HCT116 (cell line): ENCODE measurements at regions not wholly inside any gene's neighbourhood (a gene's known extent, or its start where the extent isn't known, plus 50 kb on each side); places are given as distances from the start of the nearest gene placed in this dataset.

Experiments used
- ATAC-seq: fragments of 200-7000 bp; cut with Tn5 transposase; 2 replicates; pipeline ENCODE4 v1.9.1; 2020; ENCODE audit warnings: mild to moderate bottlenecking, moderate library complexity
- BruUV-seq: library from RNA; stranded (reverse); fragments of 400-500 nt; replicated peaks from 2 replicates; lab custom pipeline; 2021; lab: Mats Ljungman, UMichigan
- CTCF ChIA-PET: fragments of 300-600 bp; sonication (Branson Sonifier 250); formaldehyde crosslinking; loops from one replicate; lab custom pipeline; 2021; ENCODE audit warnings: antibody characterized with exemption; lab: Charles Lee
- POLR2A ChIA-PET: fragments of 300-600, 350-600 bp; sonication (Branson Sonifier 250); formaldehyde crosslinking; loops from one replicate; lab custom pipeline; 2021; ENCODE audit warnings: antibody characterized with exemption; lab: Charles Lee
- RAD21 ChIA-PET, 2 experiments: fragments of 300-600 bp; sonication (Branson Sonifier 250); formaldehyde crosslinking; loops; one replicate each; lab custom pipeline; 2023; ENCODE audit warnings: low total read pairs in 2 of 2; ENCODE audit not compliant: uncharacterized antibody in 2 of 2, unreplicated experiment in 2 of 2, low non-redundant PET in 1 of 2; lab: Charles Lee
- DNase-seq: peaks from one replicate; pipeline ENCODE4 v3.0.0-alpha.2; 2010; ENCODE audit warnings: low read depth, low spot score
- H2AFZ ChIP-seq: fragments of 200-600 bp; shearing (Covaris generic), sonication (generic); 2 replicates; pipeline ENCODE4 v1.6.1; 2017; ENCODE audit warnings: low read depth, mixed run types, mixed read lengths, antibody characterized with exemption, low read length; ENCODE audit not compliant: poor library complexity, severe bottlenecking
- H3K27ac ChIP-seq: 2 replicates; pipeline ENCODE4 v1.5.1; 2012; ENCODE audit warnings: low read depth, low read length
- H3K27me3 ChIP-seq: fragments of 200-600 bp; sonication (generic); 2 replicates; pipeline ENCODE4 v1.6.1; 2016; ENCODE audit warnings: mixed run types, low read length, mixed read lengths; ENCODE audit not compliant: insufficient read depth
- H3K36me3 ChIP-seq, 2 experiments: fragments of 200-500 bp in 1 of 2; fragments of 200-600 bp in 1 of 2; sonication (Bioruptor generic) in 1 of 2; sonication (generic) in 1 of 2; 2 replicates each; pipeline versions ENCODE4 v1.5.1 to v1.6.1; 2014 to 2016; ENCODE audit warnings: low read length in 2 of 2, inconsistent platforms in 1 of 2, mixed read lengths in 1 of 2, mixed run types in 1 of 2; ENCODE audit not compliant: insufficient read depth in 2 of 2, control insufficient read depth in 1 of 2
- H3K4me1 ChIP-seq, 2 experiments: fragments of 200-600 bp in 1 of 2; sonication (generic) in 1 of 2; 2 replicates each; pipeline versions ENCODE4 v1.5.1 to v1.6.1; 2012 to 2017; ENCODE audit warnings: low read length in 2 of 2, inconsistent platforms in 1 of 2, mild to moderate bottlenecking in 1 of 2, mixed read lengths in 1 of 2, mixed run types in 1 of 2, moderate library complexity in 1 of 2; ENCODE audit not compliant: insufficient read depth in 2 of 2, control insufficient read depth in 1 of 2
- H3K4me2 ChIP-seq: fragments of 200-600 bp; sonication (generic); 2 replicates; pipeline ENCODE4 v1.6.1; 2017; ENCODE audit warnings: mixed run types, low read length, mixed read lengths
- H3K4me3 ChIP-seq, 2 experiments: fragments of 200-600 bp in 1 of 2; sonication (generic) in 1 of 2; replicated peaks in 1 of 2; 2 replicates each; pipeline ENCODE4 v1.5.1; 2011 to 2016; ENCODE audit warnings: low read length in 2 of 2, control low read depth in 1 of 2, low read depth in 1 of 2, mild to moderate bottlenecking in 1 of 2, mixed read lengths in 1 of 2, mixed run types in 1 of 2
- H3K79me2 ChIP-seq: fragments of 200-600 bp; sonication (generic); 2 replicates; pipeline ENCODE4 v1.6.1; 2017; ENCODE audit warnings: mild to moderate bottlenecking, mixed run types, low read length, moderate library complexity, mixed read lengths; ENCODE audit not compliant: insufficient read depth
- H3K9ac ChIP-seq: fragments of 200-600 bp; sonication (generic); 2 replicates; pipeline ENCODE4 v1.6.1; 2016; ENCODE audit warnings: low read length, mixed read lengths
- H3K9me2 ChIP-seq: fragments of 200-600 bp; sonication (generic), shearing (Covaris generic); 2 replicates; pipeline ENCODE4 v1.6.1; 2017; ENCODE audit warnings: mixed run types, mild to moderate bottlenecking, moderate library complexity; ENCODE audit not compliant: insufficient read depth
- H3K9me3 ChIP-seq, 2 experiments: fragments of 200-500 bp in 1 of 2; fragments of 200-600 bp in 1 of 2; sonication (Bioruptor generic) in 1 of 2; sonication (generic) in 1 of 2; 2 replicates each; pipeline ENCODE4 v1.6.1; 2014 to 2017; ENCODE audit warnings: low read length in 2 of 2, mixed read lengths in 2 of 2, inconsistent platforms in 1 of 2, low read depth in 1 of 2, mild to moderate bottlenecking in 1 of 2, mixed run types in 1 of 2, moderate library complexity in 1 of 2; ENCODE audit not compliant: control insufficient read depth in 1 of 2, insufficient read depth in 1 of 2
- H4K20me1 ChIP-seq: fragments of 200-600 bp; sonication (generic), shearing (Covaris generic); 2 replicates; pipeline ENCODE4 v1.6.1; 2017; ENCODE audit warnings: mixed run types, mild to moderate bottlenecking, moderate library complexity; ENCODE audit not compliant: insufficient read depth
- ATF3 ChIP-seq: IDR thresholded peaks from 2 replicates; pipeline ENCODE4 v1.6.1; 2012
- CBX3 ChIP-seq: IDR thresholded peaks from 2 replicates; pipeline ENCODE4 v1.6.1; 2012; ENCODE audit warnings: low read depth
- CEBPB ChIP-seq: IDR thresholded peaks from 2 replicates; pipeline ENCODE4 v1.6.1; 2012; ENCODE audit warnings: low read depth
- CTCF ChIP-seq, 3 experiments: fragments of 200-600 bp in 1 of 3; sonication (generic) in 1 of 3; IDR thresholded peaks in 2 of 3; conservative IDR thresholded peaks in 1 of 3; 2 replicates each; pipeline ENCODE4 v1.5.1; 2012 to 2017; ENCODE audit warnings: low read depth in 2 of 3, low read length in 2 of 3, antibody characterized with exemption in 1 of 3, borderline replicate concordance in 1 of 3, control low read depth in 1 of 3, mild to moderate bottlenecking in 1 of 3, mixed read lengths in 1 of 3, mixed run types in 1 of 3, moderate library complexity in 1 of 3; ENCODE audit not compliant: insufficient read depth in 1 of 3
- EZH2phosphoT487 ChIP-seq: fragments of 200-600 bp; IDR thresholded peaks from 2 replicates; pipeline ENCODE4 v1.6.1; 2018; ENCODE audit warnings: antibody characterized with exemption, borderline replicate concordance
- FOSL1 ChIP-seq: IDR thresholded peaks from 2 replicates; pipeline ENCODE4 v1.6.1; 2012; ENCODE audit warnings: low read depth
- JUND ChIP-seq: IDR thresholded peaks from 2 replicates; pipeline ENCODE4 v1.6.1; 2012
- MAX ChIP-seq: IDR thresholded peaks from 2 replicates; pipeline ENCODE4 v1.6.1; 2012
- POLR2AphosphoS5 ChIP-seq: IDR thresholded peaks from 2 replicates; pipeline ENCODE4 v1.6.1; 2011; ENCODE audit warnings: mild to moderate bottlenecking, low read depth, low read length, moderate library complexity
- RAD21 ChIP-seq: IDR thresholded peaks from 2 replicates; pipeline ENCODE4 v1.6.1; 2012; ENCODE audit warnings: low read depth, mild to moderate bottlenecking
- SIN3A ChIP-seq: IDR thresholded peaks from 2 replicates; pipeline ENCODE4 v1.6.1; 2012; ENCODE audit warnings: low read depth
- SP1 ChIP-seq: IDR thresholded peaks from 2 replicates; pipeline ENCODE4 v1.6.1; 2012; ENCODE audit warnings: low read depth
- TCF7L2 ChIP-seq: IDR thresholded peaks from 2 replicates; pipeline ENCODE4 v1.7.0; 2011; ENCODE audit warnings: borderline replicate concordance, inconsistent platforms; ENCODE audit not compliant: insufficient read depth, insufficient read length; ENCODE audit errors: extremely low read depth
- YY1 ChIP-seq: IDR thresholded peaks from 2 replicates; pipeline ENCODE4 v1.6.1; 2011; ENCODE audit warnings: low read length, low read depth, moderate library complexity, mild to moderate bottlenecking; ENCODE audit not compliant: insufficient replicate concordance; ENCODE audit errors: extremely low read depth
- ZNF274 ChIP-seq: fragments of 200-500 bp; sonication (Bioruptor generic); IDR thresholded peaks from 2 replicates; pipeline ENCODE4 v1.6.1; 2014; ENCODE audit warnings: mild to moderate bottlenecking, low read depth, low read length, inconsistent platforms
- intact Hi-C: fragments of 100-400 bp; cut with micrococcal nuclease; formaldehyde crosslinking; loops from 2 replicates; pipeline ENCODE4 v1.10.0; 2022

- no peak overlapping the region for H3K27ac ChIP-seq
- BruUV-seq: no TSS peak
- H3K9me2 ChIP-seq: no peaks in the 10 kb centered on the region
- POLR2A ChIA-PET: no interaction called here
- H3K9me3 ChIP-seq: no peaks in the 10 kb centered on the region
- H3K4me1 ChIP-seq: no peaks in the 10 kb centered on the region
- H3K9ac ChIP-seq: no peak overlapping the region
- H4K20me1 ChIP-seq: no peaks in the 10 kb centered on the region
- CTCF ChIA-PET: interaction anchor here (0.7 kb wide), 1 partner anchor 52 kb away, joined by 3 read pairs; no protein-coding TSS in a partner anchor
- no peaks in the 10 kb centered on the region for H3K27me3 ChIP-seq
- no peaks in the 10 kb centered on the region for H3K36me3 ChIP-seq
- H3K79me2 ChIP-seq: no peaks in the 10 kb centered on the region
- no peak overlapping the region for H3K4me3 ChIP-seq
- no peak for TF ChIP-seq EZH2phosphoT487
- TF ChIP-seq POLR2AphosphoS5: no peak
- no peak for TF ChIP-seq MAX
- TF ChIP-seq CEBPB: no peak
- no peak for TF ChIP-seq YY1
- no peak for TF ChIP-seq ATF3
- TF ChIP-seq FOSL1: no peak
- no peak for TF ChIP-seq TCF7L2
- no peak for TF ChIP-seq JUND
- TF ChIP-seq SIN3A: no peak
- no peak for TF ChIP-seq CTCF (IDR thresholded peaks at IDR 0.05 in 2 of 3, conservative IDR thresholded peaks at IDR 0.05 in 1 of 3; ENCODE audit: borderline replicate concordance in 1 of 3, insufficient read depth in 1 of 3, low read depth in 2 of 3, low read length in 2 of 3)
- no peak for TF ChIP-seq CBX3
- no peak for TF ChIP-seq SP1
- TF ChIP-seq ZNF274: no peak
- TF ChIP-seq RAD21: no peak
- TF ChIP-seq, all 23 proteins: peak for 0
- no peak overlapping the region for H2AFZ ChIP-seq
- no peak overlapping the region for H3K4me2 ChIP-seq
- RAD21 ChIA-PET: no interaction called here
- intact Hi-C loops: no loop called here
- no peak for ATAC-seq
- no peak for DNase-seq
Measured at GRCh38 chr7:79553811-79554555, 100.5 kb upstream of the MAGI2 start.
